Frontal cortex (tissue), 3 donors: ENCODE measurements at regions not wholly inside any gene's neighbourhood (a gene's known extent, or its start where the extent isn't known, plus 50 kb on each side); places are given as distances from the start of the nearest gene placed in this dataset.
"Not testable (repeated sequence)": the region's sequence is repeated elsewhere in the genome, so short reads cannot be mapped to it uniquely, and the experiment has no call there.

Experiments
- DNase-seq, 2 donors: peaks; one replicate each; pipeline ENCODE4 v3.0.0; 2012; ENCODE audit warnings: low spot score in 2 of 2
- FAIRE-seq: peaks from 2 replicates; lab custom pipeline; 2012; peaks lifted over from hg19 to GRCh38; lab: Jason Lieb, UNC
- donor health status: control.
- donor health status: control.
- donor health status: control.

GRCh38 chr2:94576486-94576885 is 294.7 kb upstream of the TEKT4 start:
- FAIRE-seq, DNase-seq: not testable (repeated sequence)

- DNase-seq = not testable (repeated sequence)
Measured at GRCh38 chr2:94577160-94577559, 294.1 kb upstream of the TEKT4 start.

GRCh38 chr2:94579221-94579620 is 292.0 kb upstream of the TEKT4 start:
- not testable (repeated sequence) for FAIRE-seq

More at GRCh38 chr2:94577160-94577559, 294.1 kb upstream of the TEKT4 start:
- not testable (repeated sequence) for FAIRE-seq

GRCh38 chr2:94583081-94583723 is 288.0 kb upstream of the TEKT4 start:
- not testable (repeated sequence) for DNase-seq, FAIRE-seq

More at GRCh38 chr2:94579221-94579620, 292.0 kb upstream of the TEKT4 start:
- DNase-seq = not testable (repeated sequence)

- FAIRE-seq, DNase-seq: not testable (repeated sequence)
Measured at GRCh38 chr2:94584569-94584968, 286.7 kb upstream of the TEKT4 start.

GRCh38 chr2:94586032-94586982 is 284.9 kb upstream of the TEKT4 start:
- peak; percentile 8 to 33 for DNase-seq
- not testable (repeated sequence) for FAIRE-seq

GRCh38 chr2:94587042-94587441 is 284.2 kb upstream of the TEKT4 start:
- not testable (repeated sequence) for FAIRE-seq, DNase-seq

GRCh38 chr2:94594019-94594836 is 277.0 kb upstream of the TEKT4 start:
- FAIRE-seq, DNase-seq: not testable (repeated sequence)

- DNase-seq, FAIRE-seq: not testable (repeated sequence)
Measured at GRCh38 chr2:94595956-94596355, 275.3 kb upstream of the TEKT4 start.

GRCh38 chr2:94598075-94598713 is 273.0 kb upstream of the TEKT4 start:
- not testable (repeated sequence) for FAIRE-seq, DNase-seq

- not testable (repeated sequence) for DNase-seq, FAIRE-seq
Measured at GRCh38 chr2:94600929-94601328, 270.3 kb upstream of the TEKT4 start.

GRCh38 chr2:94602466-94602865 is 268.8 kb upstream of the TEKT4 start:
- FAIRE-seq (no peak), DNase-seq (no peak)

GRCh38 chr2:94622113-94622618 is 249.1 kb upstream of the TEKT4 start:
- DNase-seq (no peak), FAIRE-seq (no peak)

- not testable (repeated sequence) for FAIRE-seq, DNase-seq
Measured at GRCh38 chr2:94628953-94629352, 242.3 kb upstream of the TEKT4 start.

GRCh38 chr2:94641397-94641796 is 229.8 kb upstream of the TEKT4 start:
- FAIRE-seq, DNase-seq: not testable (repeated sequence)

- not testable (repeated sequence) for DNase-seq, FAIRE-seq
Measured at GRCh38 chr2:94652131-94652530, 219.1 kb upstream of the TEKT4 start.

- not testable (repeated sequence) for FAIRE-seq, DNase-seq
Measured at GRCh38 chr2:94669858-94670257, 201.4 kb upstream of the TEKT4 start.

- FAIRE-seq = not testable (repeated sequence)
Measured at GRCh38 chr2:94694236-94694635, 177.0 kb upstream of the TEKT4 start.

GRCh38 chr2:94708982-94709381 is 162.2 kb upstream of the TEKT4 start:
- DNase-seq, FAIRE-seq: not testable (repeated sequence)

More at GRCh38 chr2:94694236-94694635, 177.0 kb upstream of the TEKT4 start:
- DNase-seq = not testable (repeated sequence)
